SK-N-SH treated with all-trans-retinoic acid at 6 μM for 48 hours (cell line): ENCODE measurements at regions not wholly inside any gene's neighbourhood (a gene's known extent, or its start where the extent isn't known, plus 50 kb on each side); places are given as distances from the start of the nearest gene placed in this dataset.
"Not testable (repeated sequence)": the region's sequence is repeated elsewhere in the genome, so short reads cannot be mapped to it uniquely, and the experiment has no call there.

ENCODE experiments used
- ATAC-seq: fragments of 200-7000 bp; cut with Tn5 transposase; 3 replicates; pipeline ENCODE4 v1.9.1; 2020; ENCODE audit warnings: mild to moderate bottlenecking, moderate library complexity
- ARNTL ChIP-seq: fragments of 450-650 bp; formaldehyde crosslinking; IDR thresholded peaks from 2 replicates; pipeline ENCODE4 v1.5.0; 2020; ENCODE audit warnings: low read depth, mild to moderate bottlenecking, moderate library complexity, borderline replicate concordance
- BACH2 ChIP-seq: fragments of 250-450 bp; sonication (Bioruptor Pico); IDR thresholded peaks from 2 replicates; pipeline ENCODE4 v1.9.0; 2021; ENCODE audit warnings: mild to moderate bottlenecking, borderline replicate concordance
- GLIS3 ChIP-seq: fragments of 250-450 bp; sonication (Bioruptor Pico); IDR thresholded peaks from 2 replicates; pipeline ENCODE4 v1.5.0; 2020; ENCODE audit warnings: mild to moderate bottlenecking, moderate library complexity
- ISL1 ChIP-seq: fragments of 250-450 bp; sonication (Bioruptor Pico); IDR thresholded peaks from 2 replicates; pipeline ENCODE4 v2.1.2; 2022; ENCODE audit warnings: mild to moderate bottlenecking, moderate library complexity
- PATZ1 ChIP-seq: fragments of 250-450 bp; sonication (Bioruptor Pico); IDR thresholded peaks from 2 replicates; pipeline ENCODE4 v1.8.0; 2020; ENCODE audit warnings: mild to moderate bottlenecking, moderate library complexity, borderline replicate concordance
- SNAI2 ChIP-seq: fragments of 250-450 bp; sonication (Bioruptor Pico); IDR thresholded peaks from 2 replicates; pipeline ENCODE4 v1.5.0; 2020; ENCODE audit warnings: mild to moderate bottlenecking, moderate library complexity
- TCF4 ChIP-seq: fragments of 250-450 bp; sonication (Bioruptor Pico); IDR thresholded peaks from 2 replicates; pipeline ENCODE4 v1.8.0; 2021; ENCODE audit warnings: mild to moderate bottlenecking, moderate library complexity, borderline replicate concordance
- TOX ChIP-seq: fragments of 250-450 bp; sonication (Bioruptor Pico); IDR thresholded peaks from 2 replicates; pipeline ENCODE4 v1.8.0; 2021; ENCODE audit warnings: mild to moderate bottlenecking, moderate library complexity, borderline replicate concordance
- TSHZ2 ChIP-seq: fragments of 250-450 bp; sonication (Bioruptor Pico); IDR thresholded peaks from 2 replicates; pipeline ENCODE4 v1.5.0; 2020; ENCODE audit warnings: mild to moderate bottlenecking, moderate library complexity
- ZC3H10 ChIP-seq: fragments of 250-450 bp; sonication (Bioruptor Pico); IDR thresholded peaks from 2 replicates; pipeline ENCODE4 v1.5.1; 2021; ENCODE audit warnings: mild to moderate bottlenecking, moderate library complexity
- ZFP30 ChIP-seq: fragments of 450-650 bp; formaldehyde crosslinking; IDR thresholded peaks from 2 replicates; pipeline ENCODE4 v1.5.0; 2022; ENCODE audit warnings: mild to moderate bottlenecking, moderate library complexity
- ZNF565 ChIP-seq: fragments of 450-650 bp; formaldehyde crosslinking; conservative IDR thresholded peaks from 2 replicates; pipeline ENCODE4 v1.5.0; 2020; ENCODE audit warnings: low read depth, mild to moderate bottlenecking, moderate library complexity
- ZNF70 ChIP-seq: fragments of 450-650 bp; formaldehyde crosslinking; IDR thresholded peaks from 2 replicates; pipeline ENCODE4 v1.5.0; 2020; ENCODE audit warnings: mild to moderate bottlenecking, moderate library complexity
- ZNF8 ChIP-seq: fragments of 450-650 bp; formaldehyde crosslinking; IDR thresholded peaks from 2 replicates; pipeline ENCODE4 v1.5.0; 2020; ENCODE audit warnings: mild to moderate bottlenecking, moderate library complexity
- TF ChIP-seq, protein P1 (sequence below): fragments of 250-450 bp; sonication (Bioruptor Pico); IDR thresholded peaks from 2 replicates; pipeline ENCODE4 v1.5.1; 2021; ENCODE audit warnings: mild to moderate bottlenecking, moderate library complexity

GRCh38 chr9:19903076-19903475 is 114.2 kb upstream of the SLC24A2 start (continued):
- TF ChIP-seq, protein P1, sequence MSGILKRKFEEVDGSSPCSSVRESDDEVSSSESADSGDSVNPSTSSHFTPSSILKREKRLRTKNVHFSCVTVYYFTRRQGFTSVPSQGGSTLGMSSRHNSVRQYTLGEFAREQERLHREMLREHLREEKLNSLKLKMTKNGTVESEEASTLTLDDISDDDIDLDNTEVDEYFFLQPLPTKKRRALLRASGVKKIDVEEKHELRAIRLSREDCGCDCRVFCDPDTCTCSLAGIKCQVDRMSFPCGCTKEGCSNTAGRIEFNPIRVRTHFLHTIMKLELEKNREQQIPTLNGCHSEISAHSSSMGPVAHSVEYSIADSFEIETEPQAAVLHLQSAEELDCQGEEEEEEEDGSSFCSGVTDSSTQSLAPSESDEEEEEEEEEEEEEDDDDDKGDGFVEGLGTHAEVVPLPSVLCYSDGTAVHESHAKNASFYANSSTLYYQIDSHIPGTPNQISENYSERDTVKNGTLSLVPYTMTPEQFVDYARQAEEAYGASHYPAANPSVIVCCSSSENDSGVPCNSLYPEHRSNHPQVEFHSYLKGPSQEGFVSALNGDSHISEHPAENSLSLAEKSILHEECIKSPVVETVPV (CRISPR knock-in tag) = no peak
- TF ChIP-seq SNAI2 (CRISPR knock-in tag) (no peak), ZNF8 (no peak), ZNF70 (CRISPR knock-in tag) (no peak)

DNA sequence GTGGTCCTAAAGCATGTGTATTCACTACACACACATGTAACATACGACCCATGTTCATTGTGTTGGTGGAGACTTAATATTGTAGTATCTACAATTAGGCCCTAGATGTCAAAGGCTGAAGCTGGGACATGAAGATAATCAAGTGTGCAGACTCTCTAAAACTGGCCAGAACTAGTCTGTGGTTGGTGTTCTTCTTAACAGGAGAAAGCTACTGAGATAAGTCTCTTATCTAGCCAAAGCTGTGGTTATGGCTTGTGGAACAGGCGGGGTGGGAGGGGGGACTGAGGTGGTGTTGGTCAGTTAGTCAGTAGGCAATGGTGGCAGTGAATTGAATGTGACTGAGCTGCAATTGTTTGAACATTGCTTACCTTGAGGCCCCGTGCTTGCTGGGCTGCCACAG is 112.7 kb upstream of the SLC24A2 start:
- no peak for ATAC-seq
- TF ChIP-seq TCF4 (CRISPR knock-in tag) = no peak
- TF ChIP-seq PATZ1 (CRISPR knock-in tag) = no peak
- no peak for TF ChIP-seq ZC3H10 (CRISPR knock-in tag)
- TF ChIP-seq SNAI2 (CRISPR knock-in tag) = no peak

DNA sequence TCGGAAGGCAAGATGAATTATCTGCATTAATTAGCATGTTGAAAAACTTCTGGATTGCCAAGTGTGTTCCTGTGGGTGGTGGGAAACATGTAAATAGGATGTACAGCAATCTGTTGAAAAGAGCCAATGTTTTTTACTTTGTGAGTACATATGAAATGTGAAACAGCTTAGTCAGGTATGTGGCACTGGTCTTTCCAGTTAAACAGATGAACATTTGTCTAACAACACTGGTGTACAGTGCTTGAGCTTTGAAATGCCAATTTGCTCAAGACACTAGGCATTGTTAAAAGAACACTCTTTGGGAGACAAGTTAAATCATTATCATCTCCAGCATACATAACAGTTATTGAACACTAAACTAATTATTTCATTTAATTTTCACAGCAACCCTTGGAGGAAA is 107.3 kb upstream of the SLC24A2 start:
- no peak for TF ChIP-seq TOX (CRISPR knock-in tag)
- TF ChIP-seq ZFP30 = no peak
- no peak for ATAC-seq

DNA sequence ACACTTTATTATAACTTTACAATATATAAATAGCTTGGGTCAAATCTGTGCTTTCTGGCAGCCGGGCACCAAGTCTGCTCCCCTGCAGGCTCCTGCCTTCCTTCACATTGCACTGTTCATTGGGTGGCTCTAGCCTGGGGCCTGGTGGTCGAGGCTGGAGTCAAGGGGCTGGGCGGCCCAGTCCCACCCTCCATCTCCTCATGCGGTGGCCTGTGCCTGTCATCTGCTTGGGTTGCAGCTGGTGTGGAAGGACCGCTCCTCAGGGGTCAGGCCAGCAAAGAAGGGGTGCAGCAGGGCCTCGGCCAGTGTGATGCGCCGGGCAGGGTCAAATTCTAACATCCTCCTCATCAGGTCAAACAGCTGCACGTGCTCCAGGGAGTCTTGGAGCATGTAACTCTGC is 106.7 kb upstream of the SLC24A2 start:
- ATAC-seq = not testable (repeated sequence)

DNA sequence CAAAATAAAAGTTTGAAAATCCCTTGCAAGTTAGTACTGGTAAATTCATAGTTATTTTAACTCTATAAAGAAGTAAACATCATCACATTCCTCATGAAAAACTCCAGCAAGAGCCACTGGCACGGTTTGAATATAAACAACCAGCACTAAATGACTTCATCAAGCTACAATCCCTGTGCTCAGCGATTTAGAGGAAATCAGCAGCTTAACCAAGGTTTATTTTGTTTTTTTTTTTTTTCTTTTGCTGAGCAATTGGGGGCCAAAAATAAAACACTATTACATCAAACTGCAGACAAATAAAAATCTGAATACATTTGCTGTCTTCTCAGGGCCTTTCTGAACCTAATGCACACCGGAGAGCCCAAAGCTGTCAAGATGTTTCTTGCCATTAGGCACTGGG is 106.2 kb upstream of the SLC24A2 start:
- no peak for TF ChIP-seq SNAI2 (CRISPR knock-in tag)
- TF ChIP-seq, all 23 proteins: peak for 0

DNA sequence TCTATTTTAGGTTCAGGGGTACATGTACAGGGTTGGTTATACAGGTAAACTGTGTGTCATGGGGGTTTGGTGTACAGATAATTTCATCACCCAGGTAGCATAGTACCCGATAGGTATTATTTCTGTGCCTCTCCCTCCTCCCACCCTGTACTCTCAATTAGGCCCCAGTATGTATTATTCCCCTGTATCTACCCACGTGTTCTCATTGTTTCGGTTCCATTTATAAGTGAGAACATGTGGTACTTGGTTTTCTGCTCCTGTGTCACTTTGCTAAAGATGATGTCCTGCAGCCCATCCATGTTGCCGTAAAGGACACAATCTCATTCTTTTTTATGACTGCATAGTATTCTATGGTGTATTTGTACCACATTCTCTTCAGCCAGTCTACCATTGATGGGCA is 96.8 kb upstream of the SLC24A2 start:
- ATAC-seq = no peak
- TF ChIP-seq ZFP30 (no peak), BACH2 (CRISPR knock-in tag) (no peak)

More for the DNA sequence above, 106.2 kb upstream of the SLC24A2 start:
- ATAC-seq = no peak

DNA sequence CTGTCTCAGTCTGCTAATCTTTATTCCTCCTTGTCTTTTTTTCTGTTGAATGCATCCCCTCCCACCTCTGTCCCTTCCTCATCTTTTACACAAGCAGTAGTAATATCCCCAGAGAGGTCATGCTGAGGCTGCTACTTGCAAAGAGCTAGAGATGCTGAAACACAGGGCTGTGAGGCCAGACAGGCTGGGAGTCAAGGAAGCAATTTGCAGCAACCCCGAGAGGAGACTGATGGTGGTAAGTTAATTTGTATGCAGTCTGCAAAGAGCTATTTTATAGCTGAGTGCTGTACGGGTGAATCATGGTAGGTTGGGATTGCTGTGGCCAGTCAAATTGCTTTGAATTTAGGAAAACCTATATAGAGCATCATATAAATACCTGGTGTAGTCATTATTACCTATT is 90.2 kb upstream of the SLC24A2 start:
- TF ChIP-seq TOX (CRISPR knock-in tag) = no peak
- no peak for TF ChIP-seq ZFP30
- ATAC-seq = no peak

- TF ChIP-seq ZFP30 (no peak), TOX (CRISPR knock-in tag) (no peak), BACH2 (CRISPR knock-in tag) (no peak), ZNF565 (CRISPR knock-in tag) (no peak), GLIS3 (no peak), ARNTL (CRISPR knock-in tag) (no peak), ISL1 (CRISPR knock-in tag) (no peak), TSHZ2 (CRISPR knock-in tag) (no peak), SNAI2 (CRISPR knock-in tag) (no peak)
- TF ChIP-seq, protein P1 (CRISPR knock-in tag) = no peak
- no peak for ATAC-seq
These were observed 87.9 kb upstream of the SLC24A2 start for GRCh38 chr9:19876569-19877316.
